GM12874 (cell line): ENCODE measurements at regions not wholly inside any gene's neighbourhood (a gene's known extent, or its start where the extent isn't known, plus 50 kb on each side); places are given as distances from the start of the nearest gene placed in this dataset.

ENCODE experiments used
- CTCF ChIP-seq: IDR thresholded peaks from 2 replicates; pipeline ENCODE4 v1.5.1; 2011; ENCODE audit warnings: low read depth, mild to moderate bottlenecking, control low read depth, low read length, moderate library complexity; ENCODE audit not compliant: insufficient read depth

GRCh38 chr2:71790226-71791060 is 337.1 kb downstream of the DYSF start:
- TF ChIP-seq CTCF, result no peak

- TF ChIP-seq CTCF, result no peak
Measured at GRCh38 chr2:71789556-71790204, 336.3 kb downstream of the DYSF start.

- TF ChIP-seq CTCF, result no peak
Measured at GRCh38 chr2:71788601-71789240, 335.4 kb downstream of the DYSF start.

- no peak for TF ChIP-seq CTCF
Measured at GRCh38 chr2:71788186-71788525, 334.8 kb downstream of the DYSF start.

GRCh38 chr2:71787476-71788185 is 334.3 kb downstream of the DYSF start:
- no peak for TF ChIP-seq CTCF

GRCh38 chr2:71787108-71787415 is 333.7 kb downstream of the DYSF start:
- TF ChIP-seq CTCF, result no peak
